HCT116 (cell line): ENCODE measurements at regions not wholly inside any gene's neighbourhood (a gene's known extent, or its start where the extent isn't known, plus 50 kb on each side); places are given as distances from the start of the nearest gene placed in this dataset.

Source experiments
- ATAC-seq: fragments of 200-7000 bp; cut with Tn5 transposase; 2 replicates; pipeline ENCODE4 v1.9.1; 2020; ENCODE audit warnings: mild to moderate bottlenecking, moderate library complexity
- BruUV-seq: library from RNA; stranded (reverse); fragments of 400-500 nt; replicated peaks from 2 replicates; lab custom pipeline; 2021; lab: Mats Ljungman, UMichigan
- CTCF ChIA-PET: fragments of 300-600 bp; sonication (Branson Sonifier 250); formaldehyde crosslinking; loops from one replicate; lab custom pipeline; 2021; ENCODE audit warnings: antibody characterized with exemption; lab: Charles Lee
- POLR2A ChIA-PET: fragments of 300-600, 350-600 bp; sonication (Branson Sonifier 250); formaldehyde crosslinking; loops from one replicate; lab custom pipeline; 2021; ENCODE audit warnings: antibody characterized with exemption; lab: Charles Lee
- RAD21 ChIA-PET, 2 experiments: fragments of 300-600 bp; sonication (Branson Sonifier 250); formaldehyde crosslinking; loops; one replicate each; lab custom pipeline; 2023; ENCODE audit warnings: low total read pairs in 2 of 2; ENCODE audit not compliant: uncharacterized antibody in 2 of 2, unreplicated experiment in 2 of 2, low non-redundant PET in 1 of 2; lab: Charles Lee
- DNase-seq: peaks from one replicate; pipeline ENCODE4 v3.0.0-alpha.2; 2010; ENCODE audit warnings: low read depth, low spot score
- H2AFZ ChIP-seq: fragments of 200-600 bp; shearing (Covaris generic), sonication (generic); 2 replicates; pipeline ENCODE4 v1.6.1; 2017; ENCODE audit warnings: low read depth, mixed run types, mixed read lengths, antibody characterized with exemption, low read length; ENCODE audit not compliant: poor library complexity, severe bottlenecking
- H3K27ac ChIP-seq: 2 replicates; pipeline ENCODE4 v1.5.1; 2012; ENCODE audit warnings: low read depth, low read length
- H3K27me3 ChIP-seq: fragments of 200-600 bp; sonication (generic); 2 replicates; pipeline ENCODE4 v1.6.1; 2016; ENCODE audit warnings: mixed run types, low read length, mixed read lengths; ENCODE audit not compliant: insufficient read depth
- H3K36me3 ChIP-seq, 2 experiments: fragments of 200-500 bp in 1 of 2; fragments of 200-600 bp in 1 of 2; sonication (Bioruptor generic) in 1 of 2; sonication (generic) in 1 of 2; 2 replicates each; pipeline versions ENCODE4 v1.5.1 to v1.6.1; 2014 to 2016; ENCODE audit warnings: low read length in 2 of 2, inconsistent platforms in 1 of 2, mixed read lengths in 1 of 2, mixed run types in 1 of 2; ENCODE audit not compliant: insufficient read depth in 2 of 2, control insufficient read depth in 1 of 2
- H3K4me1 ChIP-seq, 2 experiments: fragments of 200-600 bp in 1 of 2; sonication (generic) in 1 of 2; 2 replicates each; pipeline versions ENCODE4 v1.5.1 to v1.6.1; 2012 to 2017; ENCODE audit warnings: low read length in 2 of 2, inconsistent platforms in 1 of 2, mild to moderate bottlenecking in 1 of 2, mixed read lengths in 1 of 2, mixed run types in 1 of 2, moderate library complexity in 1 of 2; ENCODE audit not compliant: insufficient read depth in 2 of 2, control insufficient read depth in 1 of 2
- H3K4me2 ChIP-seq: fragments of 200-600 bp; sonication (generic); 2 replicates; pipeline ENCODE4 v1.6.1; 2017; ENCODE audit warnings: mixed run types, low read length, mixed read lengths
- H3K4me3 ChIP-seq, 2 experiments: fragments of 200-600 bp in 1 of 2; sonication (generic) in 1 of 2; replicated peaks in 1 of 2; 2 replicates each; pipeline ENCODE4 v1.5.1; 2011 to 2016; ENCODE audit warnings: low read length in 2 of 2, control low read depth in 1 of 2, low read depth in 1 of 2, mild to moderate bottlenecking in 1 of 2, mixed read lengths in 1 of 2, mixed run types in 1 of 2
- H3K79me2 ChIP-seq: fragments of 200-600 bp; sonication (generic); 2 replicates; pipeline ENCODE4 v1.6.1; 2017; ENCODE audit warnings: mild to moderate bottlenecking, mixed run types, low read length, moderate library complexity, mixed read lengths; ENCODE audit not compliant: insufficient read depth
- H3K9ac ChIP-seq: fragments of 200-600 bp; sonication (generic); 2 replicates; pipeline ENCODE4 v1.6.1; 2016; ENCODE audit warnings: low read length, mixed read lengths
- H3K9me2 ChIP-seq: fragments of 200-600 bp; sonication (generic), shearing (Covaris generic); 2 replicates; pipeline ENCODE4 v1.6.1; 2017; ENCODE audit warnings: mixed run types, mild to moderate bottlenecking, moderate library complexity; ENCODE audit not compliant: insufficient read depth
- H3K9me3 ChIP-seq, 2 experiments: fragments of 200-500 bp in 1 of 2; fragments of 200-600 bp in 1 of 2; sonication (Bioruptor generic) in 1 of 2; sonication (generic) in 1 of 2; 2 replicates each; pipeline ENCODE4 v1.6.1; 2014 to 2017; ENCODE audit warnings: low read length in 2 of 2, mixed read lengths in 2 of 2, inconsistent platforms in 1 of 2, low read depth in 1 of 2, mild to moderate bottlenecking in 1 of 2, mixed run types in 1 of 2, moderate library complexity in 1 of 2; ENCODE audit not compliant: control insufficient read depth in 1 of 2, insufficient read depth in 1 of 2
- H4K20me1 ChIP-seq: fragments of 200-600 bp; sonication (generic), shearing (Covaris generic); 2 replicates; pipeline ENCODE4 v1.6.1; 2017; ENCODE audit warnings: mixed run types, mild to moderate bottlenecking, moderate library complexity; ENCODE audit not compliant: insufficient read depth
- CBX3 ChIP-seq: IDR thresholded peaks from 2 replicates; pipeline ENCODE4 v1.6.1; 2012; ENCODE audit warnings: low read depth
- CEBPB ChIP-seq: IDR thresholded peaks from 2 replicates; pipeline ENCODE4 v1.6.1; 2012; ENCODE audit warnings: low read depth
- CTCF ChIP-seq, 3 experiments: fragments of 200-600 bp in 1 of 3; sonication (generic) in 1 of 3; IDR thresholded peaks in 2 of 3; conservative IDR thresholded peaks in 1 of 3; 2 replicates each; pipeline ENCODE4 v1.5.1; 2012 to 2017; ENCODE audit warnings: low read depth in 2 of 3, low read length in 2 of 3, antibody characterized with exemption in 1 of 3, borderline replicate concordance in 1 of 3, control low read depth in 1 of 3, mild to moderate bottlenecking in 1 of 3, mixed read lengths in 1 of 3, mixed run types in 1 of 3, moderate library complexity in 1 of 3; ENCODE audit not compliant: insufficient read depth in 1 of 3
- EGR1 ChIP-seq: IDR thresholded peaks from 2 replicates; pipeline ENCODE4 v1.6.1; 2012; ENCODE audit warnings: low read depth
- EZH2 ChIP-seq: fragments of 200-600 bp; sonication (generic); IDR thresholded peaks from 2 replicates; pipeline ENCODE4 v1.6.1; 2017; ENCODE audit warnings: antibody characterized with exemption, mixed run types
- REST ChIP-seq: IDR thresholded peaks from 2 replicates; pipeline ENCODE4 v1.6.1; 2012; ENCODE audit warnings: low read depth
- SIN3A ChIP-seq: IDR thresholded peaks from 2 replicates; pipeline ENCODE4 v1.6.1; 2012; ENCODE audit warnings: low read depth
- TCF7L2 ChIP-seq: IDR thresholded peaks from 2 replicates; pipeline ENCODE4 v1.7.0; 2011; ENCODE audit warnings: borderline replicate concordance, inconsistent platforms; ENCODE audit not compliant: insufficient read depth, insufficient read length; ENCODE audit errors: extremely low read depth
- ZBTB33 ChIP-seq: IDR thresholded peaks from 2 replicates; pipeline ENCODE4 v1.6.1; 2011; ENCODE audit warnings: mild to moderate bottlenecking, low read length, moderate library complexity; ENCODE audit not compliant: insufficient replicate concordance; ENCODE audit errors: extremely low read depth
- intact Hi-C: fragments of 100-400 bp; cut with micrococcal nuclease; formaldehyde crosslinking; loops from 2 replicates; pipeline ENCODE4 v1.10.0; 2022

- no peak for TF ChIP-seq TCF7L2
- no peak for TF ChIP-seq CEBPB
- TF ChIP-seq SIN3A, result no peak
These were observed 624.4 kb downstream of the KCNH5 start (continued) for GRCh38 chr14:62420847-62421246.

GRCh38 chr14:62428429-62429203, 616.6 kb downstream of the KCNH5 start:
- TF ChIP-seq REST (no peak), CTCF (IDR thresholded peaks at IDR 0.05 in 2 of 3, conservative IDR thresholded peaks at IDR 0.05 in 1 of 3; ENCODE audit: borderline replicate concordance in 1 of 3, insufficient read depth in 1 of 3, low read depth in 2 of 3, low read length in 2 of 3) (no peak), ZBTB33 (no peak), TCF7L2 (no peak), CBX3 (no peak), EZH2 (no peak), EGR1 (no peak)
- H3K9ac ChIP-seq, result no peak overlapping the region
- ChIA-PET POLR2A (no interaction called here), RAD21 (no interaction called here), CTCF (no interaction called here)
- DNase-seq (no peak), ATAC-seq (no peak)
- no peaks in the 10 kb centered on the region for H3K79me2 ChIP-seq
- no peaks in the 10 kb centered on the region for H3K36me3 ChIP-seq
- H3K9me2 ChIP-seq, result no peaks in the 10 kb centered on the region
- H3K9me3 ChIP-seq, result peaks cover 10 to 28% of the 10 kb centered on the region in 2 experiments; a peak in 2 of 4 replicates
- H3K27me3 ChIP-seq, result no peaks in the 10 kb centered on the region
- H3K4me2 ChIP-seq, result no peak overlapping the region
- H3K4me1 ChIP-seq, result no peaks in the 10 kb centered on the region
- no peak overlapping the region for H3K4me3 ChIP-seq
- no peak overlapping the region for H3K27ac ChIP-seq
- BruUV-seq, result no TSS peak
- H4K20me1 ChIP-seq, result no peaks in the 10 kb centered on the region
- no peak overlapping the region for H2AFZ ChIP-seq
- intact Hi-C loops, result no loop called here
